SU-DHL-6 (cell line): ENCODE measurements at regions not wholly inside any gene's neighbourhood (a gene's known extent, or its start where the extent isn't known, plus 50 kb on each side); places are given as distances from the start of the nearest gene placed in this dataset.

Experiments
- EZH2phosphoT487 ChIP-seq: fragments of 200-600 bp; sonication (generic), shearing (Covaris generic); conservative IDR thresholded peaks from 2 replicates; pipeline ENCODE4 v1.6.1; 2018; ENCODE audit warnings: mild to moderate bottlenecking, antibody characterized with exemption, low read length, moderate library complexity, mixed read lengths
- TF ChIP-seq, protein P1 (sequence below): fragments of 200-600 bp; sonication (generic); IDR thresholded peaks from one replicate; pipeline ENCODE4 v1.5.1; 2017; ENCODE audit warnings: antibody characterized with exemption, mild to moderate bottlenecking, low read length, moderate library complexity; ENCODE audit not compliant: insufficient read depth, poor library complexity, severe bottlenecking

DNA sequence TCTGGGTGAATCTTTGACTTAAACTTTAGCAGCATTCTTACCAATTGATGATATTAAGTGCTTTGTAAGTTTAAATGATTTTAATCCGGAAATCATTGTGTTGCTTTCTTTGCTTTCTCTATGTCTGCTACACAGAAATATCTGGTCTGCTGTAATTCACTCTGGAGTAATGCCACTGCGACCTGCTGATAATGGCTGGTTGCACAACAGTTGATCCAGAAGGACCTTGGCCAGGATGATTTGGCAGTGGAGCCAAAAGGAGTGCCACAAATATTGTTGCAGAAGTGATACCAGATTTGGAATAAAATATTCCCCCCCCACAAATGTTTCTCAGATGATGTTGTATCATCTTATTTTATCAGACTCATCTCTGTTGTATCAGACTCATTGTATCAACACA is 2063.9 kb downstream of the MRPL39 start:
- TF ChIP-seq, protein P1, sequence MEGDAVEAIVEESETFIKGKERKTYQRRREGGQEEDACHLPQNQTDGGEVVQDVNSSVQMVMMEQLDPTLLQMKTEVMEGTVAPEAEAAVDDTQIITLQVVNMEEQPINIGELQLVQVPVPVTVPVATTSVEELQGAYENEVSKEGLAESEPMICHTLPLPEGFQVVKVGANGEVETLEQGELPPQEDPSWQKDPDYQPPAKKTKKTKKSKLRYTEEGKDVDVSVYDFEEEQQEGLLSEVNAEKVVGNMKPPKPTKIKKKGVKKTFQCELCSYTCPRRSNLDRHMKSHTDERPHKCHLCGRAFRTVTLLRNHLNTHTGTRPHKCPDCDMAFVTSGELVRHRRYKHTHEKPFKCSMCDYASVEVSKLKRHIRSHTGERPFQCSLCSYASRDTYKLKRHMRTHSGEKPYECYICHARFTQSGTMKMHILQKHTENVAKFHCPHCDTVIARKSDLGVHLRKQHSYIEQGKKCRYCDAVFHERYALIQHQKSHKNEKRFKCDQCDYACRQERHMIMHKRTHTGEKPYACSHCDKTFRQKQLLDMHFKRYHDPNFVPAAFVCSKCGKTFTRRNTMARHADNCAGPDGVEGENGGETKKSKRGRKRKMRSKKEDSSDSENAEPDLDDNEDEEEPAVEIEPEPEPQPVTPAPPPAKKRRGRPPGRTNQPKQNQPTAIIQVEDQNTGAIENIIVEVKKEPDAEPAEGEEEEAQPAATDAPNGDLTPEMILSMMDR, result no peak
- TF ChIP-seq EZH2phosphoT487, result no peak
